GM23338 (cell line): ENCODE measurements at regions not wholly inside any gene's neighbourhood (a gene's known extent, or its start where the extent isn't known, plus 50 kb on each side); places are given as distances from the start of the nearest gene placed in this dataset.

Source experiments
- CTCF ChIP-seq, 2 experiments: fragments of 200-600 bp in 1 of 2; sonication (generic) in 1 of 2; conservative IDR thresholded peaks; 2 replicates each; pipeline versions ENCODE4 v1.5.1 to v1.6.1; 2016 to 2017; ENCODE audit warnings: antibody characterized with exemption in 2 of 2, low read depth in 2 of 2, mild to moderate bottlenecking in 2 of 2, moderate library complexity in 1 of 2
- EZH2 ChIP-seq: fragments of 200-600 bp; sonication (generic); IDR thresholded peaks from one replicate; pipeline ENCODE4 v1.8.0; 2017; ENCODE audit warnings: antibody characterized with exemption, mild to moderate bottlenecking, low read depth; ENCODE audit not compliant: unreplicated experiment
- EZH2phosphoT487 ChIP-seq: fragments of 200-600 bp; sonication (generic); IDR thresholded peaks from one replicate; pipeline ENCODE4 v1.8.1; 2018; ENCODE audit warnings: antibody characterized with exemption; ENCODE audit not compliant: unreplicated experiment
- JUNB ChIP-seq: IDR thresholded peaks from one replicate; pipeline ENCODE4 v1.6.1; 2016; ENCODE audit warnings: antibody characterized with exemption; ENCODE audit not compliant: unreplicated experiment
- POLR2AphosphoS5 ChIP-seq: IDR thresholded peaks from 2 replicates; pipeline ENCODE4 v1.6.1; 2016; ENCODE audit warnings: antibody characterized with exemption, low read depth
- STAT1 ChIP-seq: IDR thresholded peaks from one replicate; pipeline ENCODE4 v1.6.1; 2016; ENCODE audit warnings: antibody characterized with exemption; ENCODE audit not compliant: unreplicated experiment
- TF ChIP-seq, protein P1 (sequence below): IDR thresholded peaks from one replicate; pipeline ENCODE4 v1.6.1; 2018; ENCODE audit warnings: antibody characterized with exemption; ENCODE audit not compliant: unreplicated experiment

DNA sequence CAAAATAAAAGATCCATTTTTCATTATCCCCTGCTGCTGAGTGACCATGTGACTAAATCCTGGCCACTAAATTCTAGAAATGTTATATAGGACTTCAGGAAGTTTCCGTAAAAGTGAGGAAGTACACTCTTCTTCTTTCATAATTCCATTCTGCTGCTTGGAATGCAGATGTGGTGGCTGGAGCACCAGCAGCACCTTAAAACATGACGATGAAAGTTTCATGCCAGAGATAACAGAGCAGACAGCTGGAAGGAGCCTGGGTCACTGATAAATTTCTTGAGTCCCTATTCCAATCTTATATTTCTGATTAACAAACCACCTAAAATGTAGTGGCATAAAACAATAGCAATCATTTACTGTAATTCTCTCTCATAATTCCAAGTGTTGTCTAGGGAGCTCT lies 238.7 kb downstream of the TBL1XR1 start:
- TF ChIP-seq POLR2AphosphoS5 (no peak), STAT1 (no peak), CTCF (conservative IDR thresholded peaks at IDR 0.05; ENCODE audit: low read depth in 2 of 2) (no peak), JUNB (no peak), EZH2 (no peak), EZH2phosphoT487 (no peak)
- TF ChIP-seq, protein P1, sequence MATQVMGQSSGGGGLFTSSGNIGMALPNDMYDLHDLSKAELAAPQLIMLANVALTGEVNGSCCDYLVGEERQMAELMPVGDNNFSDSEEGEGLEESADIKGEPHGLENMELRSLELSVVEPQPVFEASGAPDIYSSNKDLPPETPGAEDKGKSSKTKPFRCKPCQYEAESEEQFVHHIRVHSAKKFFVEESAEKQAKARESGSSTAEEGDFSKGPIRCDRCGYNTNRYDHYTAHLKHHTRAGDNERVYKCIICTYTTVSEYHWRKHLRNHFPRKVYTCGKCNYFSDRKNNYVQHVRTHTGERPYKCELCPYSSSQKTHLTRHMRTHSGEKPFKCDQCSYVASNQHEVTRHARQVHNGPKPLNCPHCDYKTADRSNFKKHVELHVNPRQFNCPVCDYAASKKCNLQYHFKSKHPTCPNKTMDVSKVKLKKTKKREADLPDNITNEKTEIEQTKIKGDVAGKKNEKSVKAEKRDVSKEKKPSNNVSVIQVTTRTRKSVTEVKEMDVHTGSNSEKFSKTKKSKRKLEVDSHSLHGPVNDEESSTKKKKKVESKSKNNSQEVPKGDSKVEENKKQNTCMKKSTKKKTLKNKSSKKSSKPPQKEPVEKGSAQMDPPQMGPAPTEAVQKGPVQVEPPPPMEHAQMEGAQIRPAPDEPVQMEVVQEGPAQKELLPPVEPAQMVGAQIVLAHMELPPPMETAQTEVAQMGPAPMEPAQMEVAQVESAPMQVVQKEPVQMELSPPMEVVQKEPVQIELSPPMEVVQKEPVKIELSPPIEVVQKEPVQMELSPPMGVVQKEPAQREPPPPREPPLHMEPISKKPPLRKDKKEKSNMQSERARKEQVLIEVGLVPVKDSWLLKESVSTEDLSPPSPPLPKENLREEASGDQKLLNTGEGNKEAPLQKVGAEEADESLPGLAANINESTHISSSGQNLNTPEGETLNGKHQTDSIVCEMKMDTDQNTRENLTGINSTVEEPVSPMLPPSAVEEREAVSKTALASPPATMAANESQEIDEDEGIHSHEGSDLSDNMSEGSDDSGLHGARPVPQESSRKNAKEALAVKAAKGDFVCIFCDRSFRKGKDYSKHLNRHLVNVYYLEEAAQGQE, result no peak
